ENCODE measurements at regions not wholly inside any gene's neighbourhood (a gene's known extent, or its start where the extent isn't known, plus 50 kb on each side); places are given as distances from the start of the nearest gene placed in this dataset.

GRCh38 chr3:193771653-193772421 is 178.8 kb downstream of the OPA1 start:
- Histone ChIP-seq H3K14ac (ENCODE audit: insufficient read depth, low read length) (no peak overlapping the region), H3K27ac (ENCODE audit: insufficient read length, low read depth, low read length) (no peak overlapping the region), H2AFZ (ENCODE audit: low read length) (no peak overlapping the region), H3K23ac (ENCODE audit: insufficient read length, low read depth, low read length) (no peak overlapping the region), H2AK5ac (ENCODE audit: insufficient read length, low read length) (no peak overlapping the region), H2BK5ac (ENCODE audit: insufficient read length, low read length) (no peak overlapping the region), H4K8ac (replicated peaks; ENCODE audit: insufficient read length, low read depth, low read length) (no peak overlapping the region), H3K4me1 (ENCODE audit: insufficient read depth, low read length) (peaks cover 4% of the 10 kb centered on the region; the same call in 1 of the 2 replicates), H2BK120ac (ENCODE audit: low read depth, low read length, poor library complexity, severe bottlenecking) (no peak overlapping the region), H2BK12ac (ENCODE audit: insufficient read length, low read depth, low read length) (no peak overlapping the region), H4K91ac (ENCODE audit: insufficient read length, low read depth, low read length) (no peak overlapping the region), H3K9ac (ENCODE audit: extremely low read depth, insufficient read length, low read length) (no peak overlapping the region), H4K20me1 (ENCODE audit: control insufficient read depth, insufficient read depth, insufficient read length) (no peaks in the 10 kb centered on the region), H3K4ac (ENCODE audit: low read depth, low read length) (no peak overlapping the region), H3K27me3 (ENCODE audit: insufficient read depth, low read length) (peaks cover 4% of the 10 kb centered on the region; the same call in 1 of the 2 replicates), H3K9me3 (ENCODE audit: control insufficient read depth, low read depth, low read length) (no peaks in the 10 kb centered on the region), H3K18ac (ENCODE audit: insufficient read length, low read depth, low read length) (no peak overlapping the region), H3K23me2 (ENCODE audit: insufficient read length, low read depth, low read length, poor library complexity, severe bottlenecking) (no peaks in the 10 kb centered on the region), H4K5ac (ENCODE audit: insufficient read length, low read depth, low read length) (no peak overlapping the region), H3K4me2 (ENCODE audit: insufficient read depth, insufficient read length, low read length) (no peak overlapping the region), H3K56ac (ENCODE audit: insufficient read length, low read depth, low read length) (no peak overlapping the region), H2BK20ac (ENCODE audit: low read depth, low read length, poor library complexity, severe bottlenecking) (no peak overlapping the region), H3K79me2 (ENCODE audit: insufficient read depth, low read length) (no peaks in the 10 kb centered on the region), H3T11ph (ENCODE audit: low read length) (no peak overlapping the region), H3K79me1 (ENCODE audit: insufficient read depth, low read depth, low read length, poor library complexity, severe bottlenecking) (no peaks in the 10 kb centered on the region), H2BK15ac (ENCODE audit: low read depth, low read length) (no peak overlapping the region)
- WGBS (ENCODE audit: extremely low coverage, insufficient read length, low lambda C conversion rate), result no CpG with 5 or more reads among the region's 18 CpGs
- no peak for TF ChIP-seq CTCF (conservative IDR thresholded peaks at IDR 0.05)
- Mint-ChIP-seq H3K36me3 (ENCODE audit: insufficient read depth in 1 of 3, low read depth in 3 of 3) (no peaks in the 10 kb centered on the region; a peak in 1 of 7 replicates), H3K27ac (no peak overlapping the region), H3K27me3 (ENCODE audit: low read depth) (peaks cover 38% of the 10 kb centered on the region), H3K4me1 (peaks cover 29 to 45% of the 10 kb centered on the region in 2 experiments), H3K9me3 (peaks cover 0 to 2% of the 10 kb centered on the region in 2 experiments; a peak in 1 of 5 replicates), H3K4me3 (no peak overlapping the region)
- no peak for DNase-seq

Data from H9 (cell line).